IPS DF 4.7 (cell line): ENCODE measurements at regions not wholly inside any gene's neighbourhood (a gene's known extent, or its start where the extent isn't known, plus 50 kb on each side); places are given as distances from the start of the nearest gene placed in this dataset.
"Not testable (repeated sequence)": the region's sequence is repeated elsewhere in the genome, so short reads cannot be mapped to it uniquely, and the experiment has no call there.

Experiments
- DNase-seq: peaks from one replicate; pipeline ENCODE4 v3.0.0-alpha.2; 2013; ENCODE audit warnings: low spot score; ENCODE audit errors: extremely low read depth

GRCh38 chr1:187816646-187817045 lies 987.9 kb downstream of the PLA2G4A start:
- DNase-seq = no peak

GRCh38 chr1:187817782-187818181 lies 989.0 kb downstream of the PLA2G4A start:
- DNase-seq = no peak

GRCh38 chr1:187819086-187819485 lies 990.3 kb downstream of the PLA2G4A start:
- no peak for DNase-seq

- no peak for DNase-seq
Measured at GRCh38 chr1:187836557-187836956, 1007.8 kb downstream of the PLA2G4A start.

GRCh38 chr1:187837787-187838186 lies 1009.0 kb downstream of the PLA2G4A start:
- DNase-seq = no peak

GRCh38 chr1:187838335-187839293 lies 1009.9 kb downstream of the PLA2G4A start:
- no peak for DNase-seq

- DNase-seq = no peak
Measured at GRCh38 chr1:187839873-187840272, 1011.1 kb downstream of the PLA2G4A start.

GRCh38 chr1:187840557-187840956 lies 1011.8 kb downstream of the PLA2G4A start:
- no peak for DNase-seq

GRCh38 chr1:187842406-187843165 lies 1013.8 kb downstream of the PLA2G4A start:
- no peak for DNase-seq

- DNase-seq = no peak
Measured at GRCh38 chr1:187844313-187844712, 1015.6 kb downstream of the PLA2G4A start.

- DNase-seq = no peak
Measured at GRCh38 chr1:187847531-187847930, 1018.8 kb downstream of the PLA2G4A start.

- no peak for DNase-seq
Measured at GRCh38 chr1:187848321-187848720, 1019.6 kb downstream of the PLA2G4A start.

- DNase-seq = not testable (repeated sequence)
Measured at GRCh38 chr1:187850146-187850545, 1021.4 kb downstream of the PLA2G4A start.

- no peak for DNase-seq
Measured at GRCh38 chr1:187853505-187853904, 1024.8 kb downstream of the PLA2G4A start.

GRCh38 chr1:187854457-187854856 lies 1025.7 kb downstream of the PLA2G4A start:
- DNase-seq = no peak

GRCh38 chr1:187862506-187862905 lies 1033.8 kb downstream of the PLA2G4A start:
- no peak for DNase-seq

- DNase-seq = no peak
Measured at GRCh38 chr1:187870552-187870951, 1041.8 kb downstream of the PLA2G4A start.

- DNase-seq = no peak
Measured at GRCh38 chr1:187871177-187871845, 1042.6 kb downstream of the PLA2G4A start.

GRCh38 chr1:187872550-187872949 lies 1043.8 kb downstream of the PLA2G4A start:
- DNase-seq = no peak

- DNase-seq = no peak
Measured at GRCh38 chr1:187873126-187873525, 1044.4 kb downstream of the PLA2G4A start.

GRCh38 chr1:187876775-187877174 lies 1048.0 kb downstream of the PLA2G4A start:
- no peak for DNase-seq

- no peak for DNase-seq
Measured at GRCh38 chr1:187877220-187877619, 1048.5 kb downstream of the PLA2G4A start.
